Activated T-helper 2 cell treated with anti-CD3 and anti-CD28 coated beads, Interferon-gamma antibody, Interleukin-2, Interleukin-4, amounts not matched to agents 10 μg/mL and 5 μg/mL and 100 μg/mL, durations not matched to agents 14 hours and 24 hours and 36 hours (primary cell): ENCODE measurements at regions not wholly inside any gene's neighbourhood (a gene's known extent, or its start where the extent isn't known, plus 50 kb on each side); places are given as distances from the start of the nearest gene placed in this dataset.

Source experiments
- DNase-seq: peaks from one replicate; pipeline ENCODE4 v3.0.0; 2021; ENCODE audit warnings: low spot score
- H3K27ac Mint-ChIP-seq: one replicate; pipeline ENCODE4 v1.8.0; 2021; ENCODE audit warnings: mixed read lengths
- H3K27me3 Mint-ChIP-seq: one replicate; pipeline ENCODE4 v1.8.0; 2021; ENCODE audit warnings: low read depth, mixed read lengths
- H3K36me3 Mint-ChIP-seq: one replicate; pipeline ENCODE4 v1.8.0; 2021; ENCODE audit warnings: low read depth, mixed read lengths
- H3K4me1 Mint-ChIP-seq: one replicate; pipeline ENCODE4 v1.8.0; 2021; ENCODE audit warnings: low read depth, mixed read lengths
- H3K4me3 Mint-ChIP-seq: one replicate; pipeline ENCODE4 v1.8.0; 2021; ENCODE audit warnings: low read depth, mild to moderate bottlenecking, moderate library complexity, mixed read lengths
- H3K9me3 Mint-ChIP-seq: one replicate; pipeline ENCODE4 v1.8.0; 2021; ENCODE audit warnings: mixed read lengths
- intact Hi-C: fragments of 100-400 bp; cut with micrococcal nuclease; formaldehyde crosslinking; loops from one replicate; pipeline ENCODE4 v1.15.1; 2023

GRCh38 chr12:97308576-97309198, 153.9 kb upstream of the RMST start:
- intact Hi-C loops = loop anchor here (1.0 to 2.0 kb wide), 2 partner anchors 159 to 322 kb away; no protein-coding TSS in a partner anchor
- Mint-ChIP-seq H3K4me3 (no peak overlapping the region), H3K27ac (no peak overlapping the region), H3K9me3 (no peaks in the 10 kb centered on the region), H3K36me3 (no peaks in the 10 kb centered on the region), H3K4me1 (no peaks in the 10 kb centered on the region), H3K27me3 (peaks cover 8% of the 10 kb centered on the region)
- DNase-seq = no peak

- no peak for DNase-seq
- Mint-ChIP-seq H3K9me3 (no peaks in the 10 kb centered on the region), H3K4me3 (no peak overlapping the region), H3K36me3 (no peaks in the 10 kb centered on the region), H3K27me3 (peaks cover 8% of the 10 kb centered on the region), H3K4me1 (no peaks in the 10 kb centered on the region), H3K27ac (no peak overlapping the region)
- intact Hi-C loops = loop anchor here (2.0 kb wide), 1 partner anchor 323 kb away; no protein-coding TSS in a partner anchor
Observed at GRCh38 chr12:97309921-97310320, 152.7 kb upstream of the RMST start.

GRCh38 chr12:97312570-97313135, 150.0 kb upstream of the RMST start:
- Mint-ChIP-seq H3K27ac (no peak overlapping the region), H3K27me3 (peaks cover 1% of the 10 kb centered on the region), H3K4me1 (no peaks in the 10 kb centered on the region)

GRCh38 chr12:97313471-97314190, 149.0 kb upstream of the RMST start:
- no peak for DNase-seq
- H3K36me3 Mint-ChIP-seq = no peaks in the 10 kb centered on the region
- intact Hi-C loops = no loop called here
- H3K27me3 Mint-ChIP-seq = peaks cover 1% of the 10 kb centered on the region
- no peak overlapping the region for H3K27ac Mint-ChIP-seq
- no peaks in the 10 kb centered on the region for H3K9me3 Mint-ChIP-seq
- no peak overlapping the region for H3K4me3 Mint-ChIP-seq
- H3K4me1 Mint-ChIP-seq = no peaks in the 10 kb centered on the region

More at GRCh38 chr12:97312570-97313135, 150.0 kb upstream of the RMST start:
- Mint-ChIP-seq H3K9me3 (no peaks in the 10 kb centered on the region), H3K4me3 (no peak overlapping the region), H3K36me3 (no peaks in the 10 kb centered on the region)
- DNase-seq = no peak
- intact Hi-C loops = no loop called here

- intact Hi-C loops = no loop called here
- no peaks in the 10 kb centered on the region for H3K9me3 Mint-ChIP-seq
- no peaks in the 10 kb centered on the region for H3K4me1 Mint-ChIP-seq
- DNase-seq = no peak
- H3K36me3 Mint-ChIP-seq = no peaks in the 10 kb centered on the region
- no peak overlapping the region for H3K4me3 Mint-ChIP-seq
- H3K27ac Mint-ChIP-seq = no peak overlapping the region
- no peaks in the 10 kb centered on the region for H3K27me3 Mint-ChIP-seq
Observed at GRCh38 chr12:97316321-97316720, 146.3 kb upstream of the RMST start.

GRCh38 chr12:97321621-97322020, 141.0 kb upstream of the RMST start:
- Mint-ChIP-seq H3K4me3 (no peak overlapping the region), H3K4me1 (no peaks in the 10 kb centered on the region), H3K27ac (no peak overlapping the region), H3K27me3 (peaks cover 4% of the 10 kb centered on the region), H3K9me3 (no peaks in the 10 kb centered on the region), H3K36me3 (no peaks in the 10 kb centered on the region)
- intact Hi-C loops = no loop called here
- DNase-seq = no peak

- intact Hi-C loops = no loop called here
- H3K4me3 Mint-ChIP-seq = no peak overlapping the region
- DNase-seq = no peak
- H3K36me3 Mint-ChIP-seq = no peaks in the 10 kb centered on the region
- no peak overlapping the region for H3K27ac Mint-ChIP-seq
- peaks cover 4% of the 10 kb centered on the region for H3K27me3 Mint-ChIP-seq
- H3K9me3 Mint-ChIP-seq = no peaks in the 10 kb centered on the region
- no peaks in the 10 kb centered on the region for H3K4me1 Mint-ChIP-seq
Observed at GRCh38 chr12:97322388-97322787, 140.2 kb upstream of the RMST start.

GRCh38 chr12:97323154-97323553, 139.4 kb upstream of the RMST start:
- Mint-ChIP-seq H3K9me3 (no peaks in the 10 kb centered on the region), H3K27me3 (peaks cover 4% of the 10 kb centered on the region), H3K4me3 (no peak overlapping the region), H3K36me3 (no peaks in the 10 kb centered on the region), H3K27ac (no peak overlapping the region), H3K4me1 (no peaks in the 10 kb centered on the region)
- DNase-seq = no peak
- intact Hi-C loops = no loop called here

GRCh38 chr12:97324471-97324870, 138.1 kb upstream of the RMST start:
- no peaks in the 10 kb centered on the region for H3K36me3 Mint-ChIP-seq
- peaks cover 4% of the 10 kb centered on the region for H3K27me3 Mint-ChIP-seq
- no peak overlapping the region for H3K4me3 Mint-ChIP-seq
- intact Hi-C loops = no loop called here
- DNase-seq = no peak
- no peak overlapping the region for H3K27ac Mint-ChIP-seq
- H3K9me3 Mint-ChIP-seq = no peaks in the 10 kb centered on the region
- H3K4me1 Mint-ChIP-seq = no peaks in the 10 kb centered on the region

- no peak overlapping the region for H3K4me3 Mint-ChIP-seq
- no peaks in the 10 kb centered on the region for H3K4me1 Mint-ChIP-seq
- H3K36me3 Mint-ChIP-seq = no peaks in the 10 kb centered on the region
- DNase-seq = no peak
- intact Hi-C loops = no loop called here
- no peaks in the 10 kb centered on the region for H3K9me3 Mint-ChIP-seq
- H3K27ac Mint-ChIP-seq = no peak overlapping the region
- H3K27me3 Mint-ChIP-seq = no peaks in the 10 kb centered on the region
Observed at GRCh38 chr12:97335115-97335514, 127.5 kb upstream of the RMST start.

GRCh38 chr12:97336900-97337751, 125.5 kb upstream of the RMST start:
- DNase-seq = no peak
- Mint-ChIP-seq H3K27me3 (no peaks in the 10 kb centered on the region), H3K4me1 (no peaks in the 10 kb centered on the region), H3K9me3 (no peaks in the 10 kb centered on the region), H3K4me3 (no peak overlapping the region), H3K27ac (peak overlapping the region; percentile 19), H3K36me3 (no peaks in the 10 kb centered on the region)
- intact Hi-C loops = no loop called here

- Mint-ChIP-seq H3K9me3 (no peaks in the 10 kb centered on the region), H3K4me3 (no peak overlapping the region), H3K27ac (no peak overlapping the region), H3K36me3 (no peaks in the 10 kb centered on the region), H3K4me1 (no peaks in the 10 kb centered on the region), H3K27me3 (no peaks in the 10 kb centered on the region)
- DNase-seq = no peak
- intact Hi-C loops = no loop called here
Observed at GRCh38 chr12:97342130-97342529, 120.5 kb upstream of the RMST start.
